ENCODE measurements at regions not wholly inside any gene's neighbourhood (a gene's known extent, or its start where the extent isn't known, plus 50 kb on each side); places are given as distances from the start of the nearest gene placed in this dataset.

DNA sequence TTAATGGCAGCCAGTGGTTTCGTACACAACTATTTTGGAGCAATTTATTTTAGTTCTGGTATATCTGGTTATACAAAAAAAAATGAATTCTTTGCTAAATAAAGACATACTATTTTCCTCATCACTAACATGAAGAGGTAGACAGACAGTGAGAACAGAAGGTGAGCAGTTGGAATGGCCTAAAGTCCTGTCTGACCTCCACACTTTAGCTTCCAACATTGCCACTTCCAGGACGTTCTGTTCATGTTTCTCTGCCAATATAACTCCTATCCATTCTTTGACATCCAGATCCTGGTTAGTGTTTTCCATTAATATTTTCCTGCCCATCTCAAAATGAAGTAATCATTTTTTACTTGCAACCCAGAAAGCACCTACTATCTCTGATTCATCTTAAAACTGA, 112.9 kb upstream of the FRY start:
- Mint-ChIP-seq H3K27ac (no peak overlapping the region), H3K4me1 (ENCODE audit: low read depth) (peaks cover 4% of the 10 kb centered on the region), H3K36me3 (ENCODE audit: low read depth) (no peaks in the 10 kb centered on the region), H3K9me3 (no peaks in the 10 kb centered on the region), H3K27me3 (ENCODE audit: low read depth) (no peaks in the 10 kb centered on the region), H3K4me3 (no peak overlapping the region)
- intact Hi-C loops (cut with micrococcal nuclease) = no loop called here
- CTCF ChIA-PET = interaction anchor here (0.7 to 3.2 kb wide), 3 partner anchors 10 to 532 kb away, joined by 3 to 18 read pairs (median 4); no protein-coding TSS in a partner anchor
- DNase-seq = no peak

DNA sequence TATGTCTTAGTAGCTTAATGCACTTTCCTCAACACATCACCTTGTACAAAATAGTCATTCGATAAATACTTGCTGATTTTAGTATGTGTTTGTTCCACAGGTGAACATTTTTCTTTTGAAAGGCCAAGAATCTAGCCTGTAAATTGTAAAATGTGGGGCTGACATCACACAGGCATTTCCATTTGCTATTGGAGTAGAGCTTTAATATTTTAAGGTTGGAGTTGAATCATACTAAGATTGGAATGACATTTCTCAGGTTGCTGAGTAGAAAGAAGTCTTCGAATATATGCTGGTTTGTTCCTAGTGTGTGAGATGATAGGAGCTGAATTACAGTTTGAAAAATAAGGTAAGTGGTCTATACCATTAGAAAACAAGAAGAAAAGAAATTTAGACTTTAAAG, 112.3 kb upstream of the FRY start:
- H3K27ac Mint-ChIP-seq = no peak overlapping the region
- peaks cover 4% of the 10 kb centered on the region for H3K4me1 Mint-ChIP-seq (ENCODE audit: low read depth)
- intact Hi-C loops (cut with micrococcal nuclease) = no loop called here
- H3K9me3 Mint-ChIP-seq = no peaks in the 10 kb centered on the region
- H3K36me3 Mint-ChIP-seq (ENCODE audit: low read depth) = no peaks in the 10 kb centered on the region
- no peaks in the 10 kb centered on the region for H3K27me3 Mint-ChIP-seq (ENCODE audit: low read depth)
- no peak for DNase-seq
- no peak overlapping the region for H3K4me3 Mint-ChIP-seq
- CTCF ChIA-PET = interaction anchor here (1.4 to 3.2 kb wide), 2 partner anchors 9 to 10 kb away, joined by 3 to 18 read pairs; no protein-coding TSS in a partner anchor

DNA sequence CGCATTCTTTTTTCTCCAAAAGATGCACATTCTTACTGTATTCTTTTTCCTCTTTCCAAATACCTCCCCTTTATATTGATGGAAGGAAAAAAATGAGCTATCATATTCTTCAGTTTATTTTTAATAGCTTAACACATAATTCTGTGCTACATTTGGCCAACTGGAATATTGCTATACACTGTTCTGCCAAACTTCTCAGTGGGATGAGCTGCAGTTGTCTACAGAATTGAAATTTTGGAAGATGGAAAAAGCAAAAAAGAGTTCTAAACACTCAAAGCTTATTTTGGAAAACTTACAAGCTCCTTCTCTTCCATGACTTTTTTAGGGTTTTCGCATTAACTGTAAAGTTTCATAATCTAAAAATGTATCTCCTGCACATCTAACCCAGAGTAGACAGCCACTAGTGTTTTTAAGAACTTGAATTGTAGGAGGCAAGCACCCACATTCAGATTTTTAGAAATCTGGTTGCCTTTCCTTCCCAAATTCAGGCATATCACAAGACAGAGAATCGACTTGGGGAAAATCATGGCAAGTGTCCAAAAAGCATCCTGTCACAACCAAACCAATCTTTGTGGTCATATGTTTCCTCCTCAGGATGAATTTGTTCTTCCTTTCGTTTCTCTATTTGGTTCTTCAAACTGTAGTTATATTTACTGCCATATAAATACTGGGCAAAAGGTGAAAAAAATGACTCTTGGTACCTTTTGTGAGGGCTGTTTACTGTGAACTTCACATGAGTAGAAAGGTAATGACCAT, 111.4 kb upstream of the FRY start:
- H3K4me3 Mint-ChIP-seq = no peak overlapping the region
- no peak overlapping the region for H3K27ac Mint-ChIP-seq
- intact Hi-C loops (cut with micrococcal nuclease) = no loop called here
- DNase-seq = no peak
- no peaks in the 10 kb centered on the region for H3K9me3 Mint-ChIP-seq
- H3K27me3 Mint-ChIP-seq (ENCODE audit: low read depth) = no peaks in the 10 kb centered on the region
- no peaks in the 10 kb centered on the region for H3K36me3 Mint-ChIP-seq (ENCODE audit: low read depth)
- H3K4me1 Mint-ChIP-seq (ENCODE audit: low read depth) = peaks cover 4% of the 10 kb centered on the region
- CTCF ChIA-PET = interaction anchor here (0.6 to 3.2 kb wide), 3 partner anchors 8 to 13 kb away, joined by 3 to 18 read pairs (median 3); no protein-coding TSS in a partner anchor

DNA sequence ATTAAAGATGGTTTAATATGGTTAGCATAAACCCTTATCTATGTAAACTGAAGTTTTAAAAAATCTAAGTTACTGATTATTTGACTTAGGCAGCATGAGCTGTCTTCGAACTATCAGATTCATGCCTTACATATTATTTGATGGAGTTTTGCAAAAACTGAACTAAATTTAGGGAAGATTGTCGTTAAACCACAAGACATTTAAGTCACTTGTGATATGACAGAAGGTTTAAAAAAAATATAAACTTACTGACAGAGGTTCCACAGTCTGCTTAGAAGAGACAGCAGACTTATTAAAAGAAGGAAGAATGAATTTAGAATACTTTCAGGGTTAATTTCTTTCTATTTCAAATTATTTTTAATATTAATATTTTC, 110.9 kb upstream of the FRY start:
- H3K36me3 Mint-ChIP-seq (ENCODE audit: low read depth) = no peaks in the 10 kb centered on the region
- intact Hi-C loops (cut with micrococcal nuclease) = no loop called here
- DNase-seq = no peak
- H3K4me1 Mint-ChIP-seq (ENCODE audit: low read depth) = peaks cover 4% of the 10 kb centered on the region
- H3K27me3 Mint-ChIP-seq (ENCODE audit: low read depth) = no peaks in the 10 kb centered on the region
- CTCF ChIA-PET = interaction anchor here (3.2 kb wide), 1 partner anchor 12 kb away, joined by 18 read pairs; no protein-coding TSS in a partner anchor
- no peak overlapping the region for H3K27ac Mint-ChIP-seq
- no peak overlapping the region for H3K4me3 Mint-ChIP-seq
- no peaks in the 10 kb centered on the region for H3K9me3 Mint-ChIP-seq

DNA sequence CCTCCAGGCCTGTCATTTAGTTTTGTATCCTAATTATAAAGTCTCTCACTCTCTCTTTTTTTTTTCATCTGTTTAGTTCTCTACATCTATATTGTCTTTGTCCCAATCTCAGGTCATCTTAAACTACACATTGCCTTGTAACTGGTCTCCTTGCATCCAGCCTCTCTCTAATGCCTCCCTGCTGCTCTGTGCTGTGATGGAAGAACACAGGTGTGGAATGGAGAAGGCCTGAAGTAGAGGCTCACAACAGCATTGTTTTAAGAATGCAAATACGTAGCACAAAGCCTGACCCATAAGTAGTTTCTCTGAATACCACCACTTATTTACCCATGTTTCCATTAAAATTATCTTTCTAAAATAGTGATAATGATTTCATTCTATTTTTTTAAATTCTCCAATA, 108.8 kb upstream of the FRY start:
- intact Hi-C loops (cut with micrococcal nuclease) = no loop called here
- peaks cover 4% of the 10 kb centered on the region for H3K4me1 Mint-ChIP-seq (ENCODE audit: low read depth)
- H3K9me3 Mint-ChIP-seq = no peaks in the 10 kb centered on the region
- CTCF ChIA-PET = interaction anchor here (1.4 kb wide), 1 partner anchor 9 kb away, joined by 3 read pairs; no protein-coding TSS in a partner anchor
- H3K36me3 Mint-ChIP-seq (ENCODE audit: low read depth) = no peaks in the 10 kb centered on the region
- DNase-seq = no peak
- H3K27me3 Mint-ChIP-seq (ENCODE audit: low read depth) = no peaks in the 10 kb centered on the region
- no peak overlapping the region for H3K4me3 Mint-ChIP-seq
- H3K27ac Mint-ChIP-seq = no peak overlapping the region

DNA sequence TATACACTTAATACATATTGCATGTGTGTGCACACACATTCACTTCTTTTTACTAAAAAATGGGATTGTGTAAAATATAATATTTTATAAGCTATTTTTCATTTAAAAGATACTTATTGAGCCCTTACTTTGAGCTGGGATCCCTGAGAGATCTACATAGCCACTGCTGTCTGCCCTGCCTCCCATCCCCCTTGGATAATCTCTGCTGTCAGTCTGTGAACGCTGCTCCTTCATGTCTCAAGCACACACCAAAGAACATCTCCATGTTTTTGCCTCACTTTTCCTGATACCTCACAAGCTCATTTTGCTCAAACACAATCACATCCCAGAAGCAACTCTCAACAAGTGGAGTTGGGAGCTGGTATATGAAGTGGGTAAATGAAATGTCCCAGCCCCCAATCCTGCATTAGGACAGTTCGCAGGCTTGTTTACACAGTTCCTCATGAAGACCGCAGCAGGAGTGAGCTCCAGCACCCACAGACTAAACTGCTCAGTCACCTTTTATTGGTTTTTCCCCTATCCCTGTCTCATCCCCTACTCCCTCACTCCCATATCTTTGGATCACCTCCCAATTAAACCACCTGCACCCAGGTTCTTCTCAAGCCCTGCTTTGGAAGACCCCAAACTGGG, 108.3 kb upstream of the FRY start:
- Mint-ChIP-seq H3K36me3 (ENCODE audit: low read depth) (no peaks in the 10 kb centered on the region), H3K4me1 (ENCODE audit: low read depth) (peaks cover 4% of the 10 kb centered on the region), H3K27ac (no peak overlapping the region), H3K9me3 (no peaks in the 10 kb centered on the region), H3K4me3 (no peak overlapping the region), H3K27me3 (ENCODE audit: low read depth) (no peaks in the 10 kb centered on the region)
- CTCF ChIA-PET = interaction anchor here (1.4 kb wide), 1 partner anchor 9 kb away, joined by 3 read pairs; no protein-coding TSS in a partner anchor
- DNase-seq = no peak
- intact Hi-C loops (cut with micrococcal nuclease) = no loop called here

DNA sequence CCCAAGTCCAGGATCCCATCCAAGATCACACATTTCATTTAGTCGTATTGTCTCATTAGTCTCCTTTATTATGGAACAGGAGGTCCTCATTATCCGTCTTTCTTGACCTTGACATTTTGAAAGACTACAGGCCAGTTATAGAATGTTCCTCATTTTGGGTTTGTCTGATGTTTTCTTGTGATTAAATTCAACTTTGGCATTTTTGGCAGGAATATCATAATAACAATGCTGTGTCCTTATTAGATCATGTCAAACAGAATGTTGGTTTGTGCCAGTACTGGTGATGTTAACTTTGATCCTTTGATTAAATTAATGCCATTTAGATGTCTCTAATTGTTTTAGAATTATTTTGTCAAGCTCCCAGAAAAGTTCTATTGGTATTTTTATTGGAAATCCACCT, 106.5 kb upstream of the FRY start:
- CTCF ChIA-PET = interaction anchor here (0.7 kb wide), 1 partner anchor 28 kb away, joined by 3 read pairs; no protein-coding TSS in a partner anchor
- Mint-ChIP-seq H3K9me3 (no peaks in the 10 kb centered on the region), H3K27ac (no peak overlapping the region), H3K4me3 (no peak overlapping the region), H3K36me3 (ENCODE audit: low read depth) (no peaks in the 10 kb centered on the region), H3K27me3 (ENCODE audit: low read depth) (no peaks in the 10 kb centered on the region), H3K4me1 (ENCODE audit: low read depth) (peaks cover 4% of the 10 kb centered on the region)
- no peak for DNase-seq
- intact Hi-C loops (cut with micrococcal nuclease) = no loop called here

DNA sequence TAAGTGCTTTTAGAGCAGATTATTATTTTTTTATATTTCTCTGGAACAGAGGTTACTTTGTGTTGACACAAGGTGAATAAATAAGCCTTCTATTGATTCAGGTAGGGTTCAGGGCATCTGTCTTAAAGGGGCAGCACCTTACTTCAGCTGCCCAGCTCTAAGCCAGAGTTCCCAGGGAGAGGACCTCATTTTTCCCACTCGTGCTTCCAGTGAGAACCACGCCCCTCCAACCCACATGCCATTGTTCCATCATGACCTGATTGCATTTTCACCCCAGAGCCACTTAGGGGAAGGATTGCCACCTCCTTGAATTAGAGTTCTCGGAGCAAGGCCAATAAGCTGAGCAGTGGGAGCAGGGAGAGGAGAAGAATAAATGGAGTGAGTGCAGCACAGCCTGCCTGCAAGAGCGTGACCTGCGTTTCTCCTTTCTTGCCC, 104.3 kb upstream of the FRY start:
- CTCF ChIA-PET = interaction anchor here (1.1 to 1.5 kb wide), 2 partner anchors 17 to 20 kb away, joined by 3 read pairs; no protein-coding TSS in a partner anchor
- no peak for DNase-seq
- intact Hi-C loops (cut with micrococcal nuclease) = no loop called here
- Mint-ChIP-seq H3K9me3 (no peaks in the 10 kb centered on the region), H3K36me3 (ENCODE audit: low read depth) (no peaks in the 10 kb centered on the region), H3K27ac (no peak overlapping the region), H3K27me3 (ENCODE audit: low read depth) (no peaks in the 10 kb centered on the region), H3K4me3 (no peak overlapping the region), H3K4me1 (ENCODE audit: low read depth) (no peaks in the 10 kb centered on the region)

DNA sequence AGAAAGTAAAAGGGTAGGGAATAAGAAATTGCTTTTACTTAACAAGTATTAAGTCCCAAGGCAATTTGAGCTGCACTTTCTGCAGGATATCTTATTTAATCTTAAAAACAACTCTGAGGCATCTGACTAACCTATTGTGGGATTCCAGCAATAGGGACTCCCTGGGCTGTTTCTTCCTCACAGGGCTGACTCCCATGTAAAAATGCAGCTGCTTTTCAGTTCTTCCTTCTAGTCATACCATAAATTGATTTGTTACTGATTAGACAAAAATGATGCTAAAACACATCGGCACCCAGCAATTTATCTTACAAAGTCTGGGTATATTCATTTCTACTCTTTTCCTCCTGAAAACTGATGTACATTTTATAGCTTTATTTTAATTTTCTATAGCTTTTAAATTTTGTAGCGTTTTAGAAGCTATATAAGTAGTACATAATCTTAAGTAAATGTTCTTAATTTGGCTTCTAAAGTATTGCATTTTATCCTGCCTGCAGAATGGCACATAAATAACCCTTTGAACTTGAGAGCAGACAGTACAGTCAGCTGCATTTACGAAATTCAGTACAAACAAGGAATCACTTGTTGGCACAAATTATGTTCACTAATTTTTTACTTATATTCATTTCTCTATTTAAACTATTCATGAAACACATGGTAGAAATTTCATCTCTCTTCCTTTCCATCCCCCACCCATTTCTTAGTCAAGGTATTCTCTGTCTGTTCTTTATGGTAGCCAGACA, 102.4 kb upstream of the FRY start:
- Mint-ChIP-seq H3K27me3 (ENCODE audit: low read depth) (peaks cover 4% of the 10 kb centered on the region), H3K36me3 (ENCODE audit: low read depth) (no peaks in the 10 kb centered on the region), H3K4me1 (ENCODE audit: low read depth) (no peaks in the 10 kb centered on the region), H3K27ac (no peak overlapping the region), H3K9me3 (no peaks in the 10 kb centered on the region), H3K4me3 (no peak overlapping the region)
- CTCF ChIA-PET = interaction anchor here (0.5 to 1.9 kb wide), 3 partner anchors 8 to 19 kb away, joined by 3 to 4 read pairs (median 3); no protein-coding TSS in a partner anchor
- DNase-seq = no peak
- intact Hi-C loops (cut with micrococcal nuclease) = no loop called here

DNA sequence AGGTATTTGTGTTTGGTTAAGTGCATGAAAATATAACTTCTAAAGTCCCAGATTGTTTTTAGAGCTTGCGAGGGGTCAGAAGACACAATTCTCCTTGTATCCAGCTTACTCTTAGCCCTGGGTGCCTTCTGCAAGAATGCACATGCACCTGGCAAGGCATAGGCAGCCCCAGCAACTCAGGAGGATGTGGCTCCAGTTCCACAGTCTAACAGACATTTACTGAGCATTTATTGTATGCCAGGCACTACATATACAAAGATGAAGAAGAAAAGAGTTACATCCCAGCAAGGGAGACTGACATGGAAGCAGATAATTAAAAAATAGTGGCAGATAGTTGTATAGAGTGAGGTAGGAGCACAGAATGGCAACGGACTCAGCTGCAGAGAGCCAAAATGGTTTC, 101.1 kb upstream of the FRY start:
- Mint-ChIP-seq H3K4me3 (no peak overlapping the region), H3K9me3 (no peaks in the 10 kb centered on the region), H3K36me3 (ENCODE audit: low read depth) (no peaks in the 10 kb centered on the region), H3K27me3 (ENCODE audit: low read depth) (peaks cover 4% of the 10 kb centered on the region), H3K4me1 (ENCODE audit: low read depth) (no peaks in the 10 kb centered on the region), H3K27ac (no peak overlapping the region)
- CTCF ChIA-PET = interaction anchor here (0.7 to 1.1 kb wide), 2 partner anchors 20 to 645 kb away, joined by 3 to 4 read pairs; no protein-coding TSS in a partner anchor
- intact Hi-C loops (cut with micrococcal nuclease) = no loop called here
- DNase-seq = no peak

DNA sequence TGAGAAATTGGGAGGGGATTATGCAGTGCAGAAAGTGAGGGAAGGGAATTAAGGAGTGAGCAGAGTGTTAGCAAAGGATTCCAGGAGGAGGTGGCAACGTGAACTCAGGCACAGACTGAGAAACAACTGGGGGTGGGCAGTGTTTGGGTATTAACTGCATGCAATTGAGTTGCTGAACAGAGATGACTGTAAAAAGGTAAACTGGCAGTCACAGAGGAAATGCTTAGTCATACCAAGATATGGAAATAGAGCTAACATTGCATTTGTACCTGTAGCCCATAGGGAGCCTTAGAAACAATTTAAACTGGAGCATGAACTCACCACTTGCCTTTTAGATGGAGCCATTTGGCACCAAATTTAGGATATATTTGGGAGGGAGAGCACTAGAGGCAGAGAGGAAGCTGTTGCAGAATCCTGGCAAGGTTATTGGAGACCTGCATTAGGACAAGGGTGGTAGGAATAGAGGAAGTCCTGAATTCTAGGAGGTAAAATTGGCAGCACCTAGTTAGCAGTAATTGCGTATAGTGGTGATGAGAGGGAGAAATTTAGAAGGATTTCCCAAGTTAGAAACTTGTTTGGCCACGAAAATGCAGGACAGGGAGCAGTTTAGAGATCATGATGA, 100.6 kb upstream of the FRY start:
- H3K4me1 Mint-ChIP-seq (ENCODE audit: low read depth) = no peaks in the 10 kb centered on the region
- no peaks in the 10 kb centered on the region for H3K9me3 Mint-ChIP-seq
- H3K4me3 Mint-ChIP-seq = no peak overlapping the region
- peaks cover 4% of the 10 kb centered on the region for H3K27me3 Mint-ChIP-seq (ENCODE audit: low read depth)
- DNase-seq = peak; percentile 22
- no peaks in the 10 kb centered on the region for H3K36me3 Mint-ChIP-seq (ENCODE audit: low read depth)
- intact Hi-C loops (cut with micrococcal nuclease) = no loop called here
- CTCF ChIA-PET = interaction anchor here (0.7 to 1.1 kb wide), 2 partner anchors 20 to 644 kb away, joined by 3 to 4 read pairs; no protein-coding TSS in a partner anchor
- H3K27ac Mint-ChIP-seq = no peak overlapping the region

DNA sequence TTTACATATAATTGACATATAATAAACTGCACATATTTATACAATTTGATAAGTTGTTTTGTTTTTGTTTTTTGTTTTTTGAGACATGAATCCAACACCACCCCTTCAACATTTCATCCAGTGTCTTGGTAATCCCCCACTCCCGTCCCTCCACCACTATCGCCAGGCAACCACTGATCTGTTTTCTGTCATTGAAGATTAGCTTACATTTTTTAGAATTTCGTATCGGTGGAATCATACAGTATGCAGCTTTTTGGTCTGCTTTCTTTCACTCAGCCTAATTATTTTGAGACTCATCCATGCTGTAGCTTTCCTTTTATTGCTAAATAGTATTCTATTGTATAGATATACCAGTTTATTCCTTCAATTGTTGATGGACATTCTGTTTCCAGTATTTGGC, 94.1 kb upstream of the FRY start:
- H3K27me3 Mint-ChIP-seq (ENCODE audit: low read depth) = peaks cover 7% of the 10 kb centered on the region
- H3K36me3 Mint-ChIP-seq (ENCODE audit: low read depth) = no peaks in the 10 kb centered on the region
- H3K4me1 Mint-ChIP-seq (ENCODE audit: low read depth) = no peaks in the 10 kb centered on the region
- H3K27ac Mint-ChIP-seq = no peak overlapping the region
- DNase-seq = no peak
- CTCF ChIA-PET = no interaction called here
- no peaks in the 10 kb centered on the region for H3K9me3 Mint-ChIP-seq
- intact Hi-C loops (cut with micrococcal nuclease) = no loop called here
- H3K4me3 Mint-ChIP-seq = no peak overlapping the region

Data from activated naive CD4-positive, alpha-beta T cell treated with anti-CD3 and anti-CD28 coated beads for 36 hours (primary cell).